ENCODE measurements at regions not wholly inside any gene's neighbourhood (a gene's known extent, or its start where the extent isn't known, plus 50 kb on each side); places are given as distances from the start of the nearest gene placed in this dataset.

GRCh38 chr20:10806539-10806938, 132.7 kb upstream of the JAG1 start:
- no peak overlapping the region for H3K4me2 ChIP-seq (ENCODE audit: low read depth, low read length, poor library complexity, severe bottlenecking)
- TF ChIP-seq CTCF (conservative IDR thresholded peaks at IDR 0.05; ENCODE audit: low read length) (no peak), EZH2phosphoT487 (IDR thresholded peaks at IDR 0.05; ENCODE audit: borderline replicate concordance) (no peak)
- H3K4me3 ChIP-seq (ENCODE audit: low read length, poor library complexity, severe bottlenecking) = no peak overlapping the region
- H3K9ac ChIP-seq (ENCODE audit: low read depth, low read length, poor library complexity, severe bottlenecking) = no peak overlapping the region
- no peaks in the 10 kb centered on the region for H3K9me3 ChIP-seq (ENCODE audit: insufficient read depth, low read depth, low read length)
- H3K4me1 ChIP-seq (ENCODE audit: insufficient read depth, low read length, poor library complexity, severe bottlenecking) = no peaks in the 10 kb centered on the region
- H3K79me2 ChIP-seq (ENCODE audit: insufficient read depth, low read length) = no peaks in the 10 kb centered on the region
- H3K36me3 ChIP-seq (ENCODE audit: insufficient read depth, low read length) = no peaks in the 10 kb centered on the region
- H4K20me1 ChIP-seq (ENCODE audit: insufficient read depth, low read length, poor library complexity, severe bottlenecking) = no peaks in the 10 kb centered on the region
- no peaks in the 10 kb centered on the region for H3K9me2 ChIP-seq (replicated peaks; ENCODE audit: low read depth, low read length)
- H3F3A ChIP-seq (ENCODE audit: low read depth) = no peaks in the 10 kb centered on the region
- no peaks in the 10 kb centered on the region for H3K27me3 ChIP-seq (ENCODE audit: insufficient read depth, low read length, poor library complexity, severe bottlenecking)
- no peak overlapping the region for H2AFZ ChIP-seq (ENCODE audit: low read length)

GRCh38 chr20:10807013-10807412, 133.2 kb upstream of the JAG1 start:
- TF ChIP-seq EZH2phosphoT487 (IDR thresholded peaks at IDR 0.05; ENCODE audit: borderline replicate concordance) = no peak
- TF ChIP-seq CTCF (conservative IDR thresholded peaks at IDR 0.05; ENCODE audit: low read length) = no peak
- Histone ChIP-seq H2AFZ (ENCODE audit: low read length) (no peak overlapping the region), H3F3A (ENCODE audit: low read depth) (no peaks in the 10 kb centered on the region), H3K4me3 (ENCODE audit: low read length, poor library complexity, severe bottlenecking) (no peak overlapping the region), H3K79me2 (ENCODE audit: insufficient read depth, low read length) (no peaks in the 10 kb centered on the region), H3K9ac (ENCODE audit: low read depth, low read length, poor library complexity, severe bottlenecking) (no peak overlapping the region), H3K4me2 (ENCODE audit: low read depth, low read length, poor library complexity, severe bottlenecking) (no peak overlapping the region), H3K4me1 (ENCODE audit: insufficient read depth, low read length, poor library complexity, severe bottlenecking) (no peaks in the 10 kb centered on the region), H3K27me3 (ENCODE audit: insufficient read depth, low read length, poor library complexity, severe bottlenecking) (no peaks in the 10 kb centered on the region), H3K9me3 (ENCODE audit: insufficient read depth, low read depth, low read length) (no peaks in the 10 kb centered on the region), H4K20me1 (ENCODE audit: insufficient read depth, low read length, poor library complexity, severe bottlenecking) (no peaks in the 10 kb centered on the region), H3K9me2 (replicated peaks; ENCODE audit: low read depth, low read length) (no peaks in the 10 kb centered on the region), H3K36me3 (ENCODE audit: insufficient read depth, low read length) (no peaks in the 10 kb centered on the region)

- TF ChIP-seq EZH2phosphoT487 (IDR thresholded peaks at IDR 0.05; ENCODE audit: borderline replicate concordance) (no peak), CTCF (conservative IDR thresholded peaks at IDR 0.05; ENCODE audit: low read length) (no peak)
- Histone ChIP-seq H3K4me2 (ENCODE audit: low read depth, low read length, poor library complexity, severe bottlenecking) (no peak overlapping the region), H3K4me1 (ENCODE audit: insufficient read depth, low read length, poor library complexity, severe bottlenecking) (no peaks in the 10 kb centered on the region), H2AFZ (ENCODE audit: low read length) (no peak overlapping the region), H3K79me2 (ENCODE audit: insufficient read depth, low read length) (no peaks in the 10 kb centered on the region), H3K27me3 (ENCODE audit: insufficient read depth, low read length, poor library complexity, severe bottlenecking) (no peaks in the 10 kb centered on the region), H3K9me2 (replicated peaks; ENCODE audit: low read depth, low read length) (no peaks in the 10 kb centered on the region), H3K9ac (ENCODE audit: low read depth, low read length, poor library complexity, severe bottlenecking) (no peak overlapping the region), H3K4me3 (ENCODE audit: low read length, poor library complexity, severe bottlenecking) (no peak overlapping the region), H3K36me3 (ENCODE audit: insufficient read depth, low read length) (no peaks in the 10 kb centered on the region), H4K20me1 (ENCODE audit: insufficient read depth, low read length, poor library complexity, severe bottlenecking) (no peaks in the 10 kb centered on the region), H3K9me3 (ENCODE audit: insufficient read depth, low read depth, low read length) (no peaks in the 10 kb centered on the region), H3F3A (ENCODE audit: low read depth) (no peaks in the 10 kb centered on the region)
These were observed 139.0 kb upstream of the JAG1 start for GRCh38 chr20:10812759-10813327.
